Hepatocyte (in vitro differentiated cells): ENCODE measurements at regions not wholly inside any gene's neighbourhood (a gene's known extent, or its start where the extent isn't known, plus 50 kb on each side); places are given as distances from the start of the nearest gene placed in this dataset.

Experiments
- CTCF ChIP-seq: fragments of 200-600 bp; sonication (generic); IDR thresholded peaks from 2 replicates; pipeline ENCODE4 v1.5.1; 2016; ENCODE audit warnings: antibody characterized with exemption, mild to moderate bottlenecking; ENCODE audit not compliant: poor library complexity
- EZH2 ChIP-seq: fragments of 200-600 bp; sonication (generic); IDR thresholded peaks from 2 replicates; pipeline ENCODE4 v1.6.1; 2016; ENCODE audit warnings: antibody characterized with exemption, mild to moderate bottlenecking, borderline replicate concordance
- EZH2phosphoT487 ChIP-seq: fragments of 200-600 bp; sonication (generic); IDR thresholded peaks from one replicate; pipeline ENCODE4 v1.6.1; 2018; ENCODE audit warnings: antibody characterized with exemption, mild to moderate bottlenecking, low read depth, moderate library complexity; ENCODE audit not compliant: unreplicated experiment, severe bottlenecking

- TF ChIP-seq CTCF = no peak
- TF ChIP-seq EZH2phosphoT487 = no peak
- no peak for TF ChIP-seq EZH2
Observed at GRCh38 chr5:125134216-125135081, 388.0 kb upstream of the ZNF608 start.
